HG03097 (cell line): ENCODE measurements at regions not wholly inside any gene's neighbourhood (a gene's known extent, or its start where the extent isn't known, plus 50 kb on each side); places are given as distances from the start of the nearest gene placed in this dataset.
"Not testable (repeated sequence)": the region's sequence is repeated elsewhere in the genome, so short reads cannot be mapped to it uniquely, and the experiment has no call there.

ENCODE experiments used
- ATAC-seq: cut with Tn5 transposase; IDR thresholded peaks from one replicate; pipeline ENCODE4 v1.9.1; 2021; ENCODE audit not compliant: unreplicated experiment, low FRiP score

DNA sequence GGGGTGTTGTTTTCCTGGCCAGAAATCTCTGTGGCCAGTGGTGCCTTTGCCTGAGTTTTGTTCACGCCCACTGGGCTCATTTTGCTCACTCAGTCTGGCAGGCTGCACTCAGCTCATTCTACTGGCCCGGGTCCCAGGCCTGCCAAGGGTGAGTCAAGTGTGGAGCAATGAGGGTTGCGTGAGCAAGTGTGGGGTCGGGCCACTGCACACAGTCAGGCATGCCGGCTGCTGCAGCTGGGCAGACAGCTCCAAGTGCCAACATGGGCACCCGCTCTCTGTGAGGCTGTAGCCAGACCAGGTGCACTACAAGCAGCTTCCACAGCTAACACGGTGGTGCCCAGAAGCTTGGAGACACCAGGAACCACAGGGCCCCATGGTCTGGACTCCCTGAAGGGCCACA is 801.1 kb upstream of the RAB6C start:
- no peak for ATAC-seq

DNA sequence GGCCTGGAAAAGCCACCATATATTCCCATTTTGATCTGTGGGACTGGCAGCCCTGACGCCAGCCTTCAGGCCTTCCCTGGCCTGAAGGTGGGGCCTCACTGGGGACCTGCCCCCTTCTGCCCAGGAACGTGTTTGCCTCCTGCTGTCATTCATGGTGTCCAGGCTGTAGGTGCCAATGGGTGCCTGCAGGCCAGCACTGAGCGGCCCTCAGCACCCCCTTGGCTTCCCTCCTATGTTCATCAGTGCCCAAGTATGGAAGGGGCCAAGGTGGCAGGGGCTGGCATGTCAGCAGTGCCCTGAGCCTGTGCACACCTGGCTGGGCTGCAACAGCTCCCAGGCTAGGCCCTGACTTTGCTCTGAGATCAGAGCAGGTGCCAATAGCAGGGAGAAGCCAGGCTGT is 800.3 kb upstream of the RAB6C start:
- no peak for ATAC-seq

GRCh38 chr2:129180124-129180716 is 799.2 kb upstream of the RAB6C start:
- no peak for ATAC-seq

DNA sequence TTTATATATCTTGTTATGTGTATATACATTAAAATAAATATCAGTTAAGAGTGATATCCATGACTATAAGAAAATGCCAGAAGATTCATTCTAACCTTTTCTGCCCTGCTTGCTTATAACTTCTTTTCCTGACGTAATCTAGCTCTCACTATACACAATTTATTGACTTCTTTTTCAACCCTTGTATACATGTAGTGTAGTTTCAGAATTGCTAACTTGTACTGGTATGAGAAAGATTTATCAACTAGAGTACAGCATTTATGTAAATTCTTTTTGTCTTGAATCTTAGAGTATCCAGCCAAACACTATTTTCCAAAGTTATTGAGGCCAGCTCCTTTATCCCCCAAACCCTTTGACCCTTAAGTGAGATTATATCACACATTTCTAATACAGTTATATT is 798.0 kb upstream of the RAB6C start:
- ATAC-seq = no peak

GRCh38 chr2:129181963-129182362 is 797.5 kb upstream of the RAB6C start:
- no peak for ATAC-seq

GRCh38 chr2:129187343-129187742 is 792.1 kb upstream of the RAB6C start:
- no peak for ATAC-seq

DNA sequence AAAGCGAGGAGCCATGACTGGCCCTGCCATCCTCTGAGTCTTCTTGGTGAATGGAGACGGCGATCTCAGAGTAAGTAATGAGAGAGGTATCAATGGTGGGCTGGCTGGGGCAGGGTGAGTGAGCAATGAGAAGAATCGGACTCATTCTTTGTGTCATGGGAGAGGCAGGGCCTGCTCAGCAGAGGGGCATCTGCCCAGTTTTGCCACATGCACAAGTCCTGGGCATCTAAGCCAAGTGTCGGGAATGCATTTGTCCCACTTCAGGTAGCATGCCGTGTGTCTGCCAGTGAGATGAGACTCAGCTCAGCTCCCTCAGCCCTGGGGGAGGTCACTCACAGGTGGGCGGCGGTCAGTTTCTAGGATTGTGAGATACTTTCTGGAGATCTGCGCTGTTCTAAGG is 791.0 kb upstream of the RAB6C start:
- ATAC-seq = no peak

- ATAC-seq = no peak
Observed at GRCh38 chr2:129189617-129190319, 789.7 kb upstream of the RAB6C start.

- no peak for ATAC-seq
Observed at GRCh38 chr2:129190494-129190893, 789.0 kb upstream of the RAB6C start.

DNA sequence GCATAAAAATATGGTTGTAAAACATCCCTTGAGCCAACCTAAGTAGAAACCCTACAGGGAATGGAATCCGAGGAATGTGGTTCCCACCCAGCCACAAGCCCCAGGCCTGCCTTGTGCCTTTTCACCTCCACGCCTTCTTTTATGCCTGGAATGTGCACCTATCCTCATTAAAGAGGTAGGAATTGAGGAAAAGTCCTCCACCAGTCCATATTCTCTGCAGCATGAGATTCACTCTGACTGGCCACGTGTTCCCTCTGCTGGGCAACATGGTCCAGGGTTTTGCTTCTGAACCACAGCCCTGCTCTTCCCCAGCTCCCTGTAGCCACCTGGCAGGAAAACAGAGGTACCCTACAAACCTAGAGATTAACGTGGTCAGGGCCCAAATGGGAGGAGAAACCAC is 787.9 kb upstream of the RAB6C start:
- ATAC-seq = no peak

GRCh38 chr2:129192117-129192516 is 787.3 kb upstream of the RAB6C start:
- no peak for ATAC-seq

DNA sequence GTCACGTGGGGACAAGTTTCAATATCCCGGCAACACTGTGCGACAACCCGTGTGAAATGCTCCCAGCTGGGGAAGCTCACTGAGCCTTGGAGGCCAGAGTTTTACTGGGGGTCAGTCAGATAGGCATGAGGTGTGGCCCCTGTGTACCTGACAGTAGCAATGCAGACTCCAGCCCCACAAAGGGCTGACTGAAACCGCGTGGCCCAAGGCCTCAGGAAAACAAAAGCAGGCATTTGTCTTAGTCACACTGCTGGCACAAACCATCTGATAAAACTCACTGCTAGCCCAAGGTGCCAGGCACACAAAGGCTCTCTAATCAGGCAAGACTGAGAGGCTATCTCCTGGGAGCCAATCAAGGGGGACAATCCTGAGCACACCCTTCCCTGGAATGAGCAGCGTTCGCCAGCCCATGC is 786.6 kb upstream of the RAB6C start:
- no peak for ATAC-seq

DNA sequence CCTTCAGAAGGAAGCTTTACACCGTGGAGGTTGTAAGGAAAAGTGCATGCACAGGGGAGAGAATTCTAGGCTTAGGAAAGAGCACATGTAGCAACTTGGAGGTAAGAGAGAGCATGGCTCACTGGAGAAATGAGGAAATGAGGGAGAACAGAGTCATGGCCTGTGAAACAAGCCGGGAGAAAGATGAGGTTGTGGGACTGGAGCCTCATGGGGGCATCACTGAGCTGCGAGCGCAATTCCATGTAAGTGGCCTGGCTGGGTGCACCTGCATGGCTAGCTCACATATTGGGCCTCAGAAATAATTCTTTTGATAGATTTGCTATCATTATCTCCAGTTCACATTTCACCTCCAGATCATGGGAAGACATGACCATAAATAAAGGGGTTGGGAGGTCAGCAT is 785.5 kb upstream of the RAB6C start:
- ATAC-seq = no peak

GRCh38 chr2:129199501-129199900 is 780.0 kb upstream of the RAB6C start:
- ATAC-seq = no peak

GRCh38 chr2:129201696-129202095 is 777.8 kb upstream of the RAB6C start:
- no peak for ATAC-seq

- no peak for ATAC-seq
Observed at GRCh38 chr2:129203331-129203730, 776.1 kb upstream of the RAB6C start.

GRCh38 chr2:129204581-129204980 is 774.9 kb upstream of the RAB6C start:
- not testable (repeated sequence) for ATAC-seq

DNA sequence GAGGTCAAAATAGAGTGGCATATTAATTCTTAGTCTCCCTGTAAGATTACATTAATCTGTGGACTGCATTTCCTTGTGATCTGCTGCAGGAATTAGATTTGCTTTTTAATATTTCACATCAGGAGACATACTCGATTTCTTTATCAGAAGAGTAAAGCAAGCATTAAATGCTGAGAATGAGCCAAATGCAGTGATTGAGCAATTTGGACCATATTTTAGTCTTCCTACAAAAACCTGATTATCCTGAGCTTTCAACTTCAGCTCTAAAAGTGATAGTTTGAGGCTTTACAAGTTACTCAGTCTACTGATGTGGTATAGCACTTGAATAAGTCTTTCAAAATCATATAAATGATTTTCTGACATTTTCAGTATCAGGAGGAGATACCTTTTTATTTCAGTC is 774.3 kb upstream of the RAB6C start:
- no peak for ATAC-seq

- no peak for ATAC-seq
Observed at GRCh38 chr2:129205766-129206165, 773.7 kb upstream of the RAB6C start.

- ATAC-seq = no peak
Observed at GRCh38 chr2:129212299-129212958, 767.0 kb upstream of the RAB6C start.

GRCh38 chr2:129224022-129224421 is 755.4 kb upstream of the RAB6C start:
- no peak for ATAC-seq

- no peak for ATAC-seq
Observed at GRCh38 chr2:129224486-129224885, 755.0 kb upstream of the RAB6C start.
